HG03354 (cell line): ENCODE measurements at regions not wholly inside any gene's neighbourhood (a gene's known extent, or its start where the extent isn't known, plus 50 kb on each side); places are given as distances from the start of the nearest gene placed in this dataset.
"Not testable (repeated sequence)": the region's sequence is repeated elsewhere in the genome, so short reads cannot be mapped to it uniquely, and the experiment has no call there.

Source experiments
- ATAC-seq: cut with Tn5 transposase; IDR thresholded peaks from one replicate; pipeline ENCODE4 v1.9.1; 2021; ENCODE audit warnings: mild to moderate bottlenecking; ENCODE audit not compliant: unreplicated experiment, poor library complexity, severe bottlenecking

DNA sequence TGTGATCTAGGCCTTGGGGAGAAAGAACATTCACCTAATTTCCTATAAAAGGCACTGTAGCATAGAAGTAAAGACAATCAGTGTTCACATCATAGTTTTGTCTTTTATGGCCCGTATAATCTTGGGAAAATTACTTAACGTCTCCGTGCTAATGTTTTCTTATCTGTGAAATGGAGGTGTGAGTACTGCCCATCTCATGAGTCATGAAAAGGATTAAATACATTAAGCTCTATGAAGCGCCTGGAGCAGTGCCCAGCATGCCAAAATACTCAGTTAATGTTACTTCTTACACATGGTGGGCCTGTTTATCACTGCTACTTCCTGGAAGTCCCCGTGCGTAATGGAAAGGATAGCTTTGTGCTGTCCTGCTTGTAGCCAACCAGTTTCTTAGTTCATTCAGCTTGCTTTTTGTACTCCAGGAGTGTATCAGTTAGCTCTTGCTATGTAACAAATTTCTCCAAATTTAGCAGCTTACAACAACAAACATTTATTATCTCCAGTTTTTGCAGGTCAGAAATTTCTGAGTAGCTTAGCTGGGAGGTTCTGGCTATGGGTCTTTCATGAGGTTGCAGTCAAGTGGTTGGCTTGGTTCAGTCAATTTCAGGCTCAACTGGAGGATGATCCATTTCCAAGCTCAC lies 103.6 kb upstream of the BMP2 start:
- ATAC-seq, result no peak

DNA sequence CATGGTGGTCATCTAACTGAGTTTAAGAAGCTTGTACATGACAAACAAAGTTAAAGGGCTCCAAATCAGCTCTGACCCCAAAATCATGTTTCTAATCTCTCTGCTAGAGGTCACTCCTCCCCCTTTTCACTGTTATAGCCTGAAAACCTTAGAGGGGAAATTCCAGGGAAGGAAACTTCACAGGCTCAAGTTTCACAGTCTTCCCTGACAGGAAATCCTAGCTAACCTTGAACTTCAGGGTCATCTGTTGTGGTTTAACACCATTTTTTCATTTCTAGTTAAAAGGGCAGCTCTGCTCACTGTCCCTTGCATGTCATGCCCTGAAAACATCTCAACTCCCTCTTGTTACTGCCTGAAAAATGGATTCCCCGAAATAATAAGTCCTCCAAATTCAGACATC lies 104.4 kb upstream of the BMP2 start:
- no peak for ATAC-seq

DNA sequence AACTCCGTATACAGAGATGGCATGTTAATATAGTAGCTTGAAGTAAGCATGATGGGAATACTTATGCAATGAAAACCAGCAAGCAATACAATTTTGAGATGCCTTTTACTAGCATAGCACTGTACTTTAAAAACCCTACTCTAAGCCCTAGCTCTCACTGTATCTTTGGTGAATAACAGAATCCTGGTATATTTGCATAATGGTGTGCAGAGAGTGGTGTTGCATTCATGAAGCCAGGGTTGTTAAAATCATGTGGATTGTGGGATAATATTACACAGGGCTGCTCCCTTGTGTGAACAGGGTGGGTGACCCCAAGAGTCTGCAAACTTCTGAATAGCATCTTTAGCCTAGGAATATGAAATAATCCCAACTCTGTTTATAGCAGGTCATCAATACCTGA lies 105.2 kb upstream of the BMP2 start:
- no peak for ATAC-seq

DNA sequence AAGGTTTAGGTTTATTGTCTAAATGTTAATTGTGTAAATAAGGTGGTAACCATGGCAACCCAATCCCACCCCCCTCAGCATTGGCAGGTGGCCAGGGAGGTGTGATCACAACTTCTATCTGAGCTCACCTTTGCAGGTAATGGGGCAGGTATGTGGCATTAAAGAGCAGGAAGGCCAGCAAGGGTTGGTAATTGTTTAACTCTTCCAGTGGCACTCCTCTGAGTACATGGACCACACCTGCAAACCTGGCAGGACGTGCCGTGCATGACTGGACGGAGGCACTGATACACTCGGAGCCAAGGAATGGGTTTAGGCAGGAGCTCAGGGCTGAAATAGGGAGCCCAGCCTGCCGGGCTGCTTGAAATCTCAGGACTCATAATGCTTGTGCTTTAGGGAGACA lies 107.0 kb upstream of the BMP2 start:
- ATAC-seq, result no peak

DNA sequence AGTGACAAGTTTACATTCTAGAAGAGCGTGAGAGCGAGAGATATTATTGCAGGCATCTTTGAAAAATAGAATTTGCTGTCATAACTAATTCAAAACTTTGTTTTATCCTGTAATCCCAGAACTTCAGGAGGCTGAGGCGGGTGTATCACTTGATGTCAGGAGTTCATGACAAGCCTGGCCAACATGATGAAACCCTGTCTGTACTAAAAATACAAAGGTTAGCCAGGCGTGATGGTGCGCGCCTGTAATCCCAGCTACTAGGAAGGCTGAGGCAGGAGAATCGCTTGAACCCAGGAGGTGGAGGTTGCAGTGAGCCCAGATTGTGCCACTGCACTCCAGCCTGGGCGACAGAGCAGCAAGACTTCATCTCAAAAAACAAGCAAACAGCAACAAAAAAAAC lies 108.6 kb upstream of the BMP2 start:
- ATAC-seq, result not testable (repeated sequence)

DNA sequence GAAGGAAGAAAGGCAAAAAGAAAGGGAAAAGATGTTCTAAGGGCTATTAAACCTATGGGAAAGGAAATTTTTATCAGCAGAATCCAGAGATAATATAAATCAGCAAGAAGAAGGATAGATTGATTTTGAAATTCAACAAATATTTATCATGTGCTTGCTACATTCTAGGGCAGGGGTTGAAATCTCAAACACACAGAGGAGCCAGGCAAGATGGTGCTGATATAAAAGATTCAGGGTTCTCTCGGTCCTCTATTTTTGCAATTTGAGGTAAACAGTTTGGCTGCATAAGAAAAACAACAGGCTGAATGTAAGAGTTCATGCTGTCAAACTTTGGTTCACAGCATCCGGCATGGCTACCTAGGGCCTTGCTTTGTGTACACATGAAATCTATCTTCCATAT lies 109.6 kb upstream of the BMP2 start:
- no peak for ATAC-seq

DNA sequence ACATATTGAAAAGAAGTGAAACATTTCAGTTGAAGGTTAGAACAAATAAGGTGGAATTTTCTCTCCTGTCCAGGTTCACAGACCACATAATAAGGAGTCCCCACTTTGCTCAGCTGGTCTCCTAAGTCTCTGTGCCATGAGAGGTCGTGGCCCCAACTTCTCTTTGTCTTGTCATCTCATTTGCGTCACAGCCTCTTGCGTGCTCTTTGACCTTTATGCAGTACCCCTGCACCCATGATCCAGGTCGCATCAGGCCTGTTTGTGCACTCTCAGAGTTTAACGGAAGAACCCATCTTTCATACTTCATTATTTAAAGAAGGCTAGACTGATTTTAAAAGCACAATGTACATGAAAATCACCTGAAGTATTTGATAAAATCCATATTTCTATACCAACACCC lies 110.4 kb upstream of the BMP2 start:
- no peak for ATAC-seq

DNA sequence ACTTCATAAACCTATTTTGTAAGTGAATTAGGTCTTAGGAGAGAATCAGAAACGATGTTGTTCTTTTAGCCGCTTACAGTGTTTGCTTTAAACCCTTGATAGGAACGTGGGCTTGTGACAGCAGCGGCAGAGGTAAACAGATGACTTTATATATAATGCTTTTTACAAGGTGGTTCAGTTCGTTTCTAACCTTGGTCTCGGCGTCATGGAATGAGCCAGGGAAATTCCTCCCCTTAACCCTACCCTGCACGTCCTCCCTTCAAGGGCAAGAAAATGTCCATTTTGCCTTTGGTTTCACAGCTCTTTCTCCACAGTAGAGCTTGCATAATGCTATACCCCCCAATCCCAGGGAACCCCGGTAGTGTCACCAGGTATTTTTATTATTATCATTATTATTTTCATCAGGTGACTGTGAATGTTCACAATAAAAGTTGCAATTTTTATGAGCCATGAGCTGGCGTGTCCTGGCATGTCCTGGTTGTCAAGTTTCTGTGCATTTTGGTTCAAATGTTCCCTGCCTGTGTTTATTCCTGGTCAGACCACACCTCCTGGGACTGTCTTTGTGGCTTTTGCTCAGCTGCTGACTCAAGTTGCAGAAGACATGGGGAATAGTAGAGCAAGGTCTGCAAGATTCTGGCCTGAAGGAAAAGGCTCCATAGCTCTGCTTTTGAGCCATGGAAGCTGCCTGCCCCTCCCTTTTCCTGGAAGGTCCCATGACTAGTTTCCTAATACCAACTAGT lies 112.8 kb upstream of the BMP2 start:
- ATAC-seq, result no peak

DNA sequence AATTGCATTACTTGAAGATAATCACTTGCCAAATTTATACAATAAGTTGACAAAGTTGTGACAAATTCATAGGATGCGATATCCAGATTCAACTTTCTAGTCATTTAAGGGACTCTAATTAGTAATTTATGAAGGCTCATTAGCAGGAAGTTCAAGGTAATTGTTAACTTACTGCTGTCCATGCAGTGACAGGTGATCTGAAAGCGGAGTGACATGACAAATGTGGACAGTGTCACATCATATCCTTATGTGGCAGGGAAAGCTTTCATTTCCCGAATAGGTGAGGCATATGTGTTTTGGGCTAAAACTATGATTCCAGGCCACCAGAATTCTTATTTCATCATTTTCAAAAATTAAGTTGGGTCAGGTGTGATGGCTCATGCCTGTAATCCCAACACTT lies 115.9 kb upstream of the BMP2 start:
- ATAC-seq, result peak; percentile 80

DNA sequence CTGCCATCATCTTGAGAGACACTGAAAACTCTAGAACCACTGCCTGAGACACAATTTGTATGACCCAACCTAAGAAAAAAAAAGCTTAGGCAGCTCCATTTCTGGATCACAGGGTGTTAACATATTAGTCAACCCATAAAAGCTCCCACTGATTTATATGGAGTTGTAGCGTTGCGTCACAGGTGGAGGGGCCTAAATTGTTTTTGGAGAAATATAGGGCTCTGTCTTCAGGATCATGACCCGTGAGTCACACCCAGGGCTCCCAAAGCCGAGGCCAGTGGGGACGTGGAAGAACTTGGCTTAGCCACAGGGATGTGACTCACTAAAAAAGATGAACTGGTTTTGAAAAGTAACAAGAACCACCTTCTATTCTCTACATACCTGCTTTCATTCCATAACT lies 116.5 kb upstream of the BMP2 start:
- peak; percentile 13 for ATAC-seq

DNA sequence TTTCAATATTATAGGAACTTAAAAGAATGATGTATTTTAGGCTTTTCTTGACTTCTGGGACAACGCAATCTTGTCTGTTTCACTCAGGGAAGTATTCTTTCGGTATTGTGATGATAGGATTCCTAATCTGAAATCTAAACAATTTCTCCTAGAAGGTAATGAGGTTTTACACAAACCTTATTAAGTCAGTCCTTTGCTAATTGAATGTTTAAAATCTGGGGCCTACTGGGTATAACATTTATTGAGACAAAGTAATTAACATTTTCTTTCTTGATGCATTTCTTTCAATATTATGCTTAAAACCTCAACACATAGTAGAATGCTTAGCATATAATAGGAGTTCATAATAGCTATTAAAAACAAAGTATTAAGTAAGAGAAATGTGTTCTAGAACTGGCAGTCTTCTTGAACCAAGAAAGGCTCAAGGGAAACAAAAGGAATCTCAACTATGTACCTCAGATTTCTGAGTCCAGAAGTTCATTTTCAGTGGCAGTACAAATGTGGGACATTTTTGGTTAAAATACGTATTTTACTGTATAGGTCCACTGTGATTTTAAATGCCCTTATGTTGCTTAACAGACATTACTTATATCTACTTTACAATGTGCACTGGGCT lies 121.4 kb upstream of the BMP2 start:
- no peak for ATAC-seq

DNA sequence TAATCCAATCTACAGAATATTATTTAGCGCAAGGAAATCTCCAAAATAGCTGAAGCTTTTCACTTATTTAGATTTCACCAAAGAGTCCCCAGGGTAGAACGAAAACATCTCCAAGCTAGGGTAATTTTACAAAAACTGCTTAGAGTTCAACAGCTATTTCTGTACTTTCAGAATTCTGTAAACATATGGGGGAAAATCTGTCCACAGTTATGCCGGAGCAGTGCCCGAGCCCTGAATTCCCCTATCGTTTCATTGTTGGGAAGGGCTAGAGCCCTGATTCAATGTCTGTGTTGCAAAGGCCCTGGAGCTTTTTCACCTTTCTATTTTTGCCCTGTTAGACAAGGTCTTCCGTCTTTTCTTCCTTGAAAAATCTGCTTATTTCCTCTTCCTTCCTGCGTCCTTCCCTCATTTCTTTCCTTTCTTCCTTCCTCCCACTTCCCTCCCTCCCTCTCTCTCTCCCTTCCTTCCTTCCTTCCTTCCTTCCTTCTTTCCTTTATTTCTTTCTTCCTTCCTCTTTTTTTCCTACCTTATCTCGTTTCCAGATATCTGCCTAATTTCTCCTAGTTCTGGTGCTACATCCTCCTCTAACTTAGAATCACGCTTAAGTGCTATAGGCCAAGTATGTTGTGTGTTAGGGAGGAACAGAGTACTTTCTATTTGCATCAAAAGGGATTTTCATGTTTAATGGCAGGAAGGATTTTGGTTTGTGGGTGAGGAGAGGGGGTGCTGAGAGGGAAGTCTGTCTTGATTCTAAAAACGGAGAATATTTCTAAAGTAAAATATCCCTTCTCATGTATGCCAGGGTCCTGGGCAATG lies 122.5 kb upstream of the BMP2 start:
- no peak for ATAC-seq

DNA sequence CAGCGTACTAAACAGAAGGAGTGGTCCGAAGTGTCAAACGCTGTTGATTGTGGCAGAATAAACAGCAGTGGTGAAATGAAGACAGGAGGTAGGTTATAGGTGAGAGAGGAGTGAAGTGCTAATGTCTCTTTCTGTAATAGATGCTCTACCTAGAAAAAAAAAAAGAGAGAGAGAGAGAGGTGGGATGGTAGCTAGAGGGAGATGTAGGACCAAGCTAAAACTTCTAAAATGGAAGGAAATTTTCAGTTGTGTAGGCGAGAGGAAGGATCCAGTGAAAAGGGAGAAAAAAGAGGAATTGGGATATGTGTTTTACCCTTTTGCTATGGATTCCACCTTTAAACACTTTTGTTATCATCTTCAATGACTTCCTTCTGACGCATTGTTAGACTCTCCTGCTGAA lies 126.5 kb upstream of the BMP2 start:
- ATAC-seq, result no peak

DNA sequence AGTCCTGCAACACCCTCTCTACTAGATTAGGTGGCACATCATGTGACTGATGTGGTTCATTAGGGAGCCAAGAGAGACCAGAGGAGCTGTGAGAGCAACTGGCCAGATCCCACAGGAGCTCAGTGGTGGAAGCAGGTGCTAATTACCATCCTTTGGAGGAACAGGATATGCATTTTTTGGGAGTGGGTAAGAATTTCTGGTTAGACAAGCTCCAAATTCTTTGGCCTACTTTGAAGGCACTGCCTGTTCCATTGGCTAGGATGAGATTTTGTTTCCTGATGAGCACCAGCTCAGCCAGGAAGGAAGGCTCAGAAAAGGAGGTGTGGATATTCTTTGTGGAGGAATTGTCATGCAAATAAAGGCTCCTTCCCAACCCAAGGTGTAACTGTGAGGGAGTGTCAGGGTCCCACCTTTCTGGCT lies 130.3 kb upstream of the BMP2 start:
- ATAC-seq, result no peak

DNA sequence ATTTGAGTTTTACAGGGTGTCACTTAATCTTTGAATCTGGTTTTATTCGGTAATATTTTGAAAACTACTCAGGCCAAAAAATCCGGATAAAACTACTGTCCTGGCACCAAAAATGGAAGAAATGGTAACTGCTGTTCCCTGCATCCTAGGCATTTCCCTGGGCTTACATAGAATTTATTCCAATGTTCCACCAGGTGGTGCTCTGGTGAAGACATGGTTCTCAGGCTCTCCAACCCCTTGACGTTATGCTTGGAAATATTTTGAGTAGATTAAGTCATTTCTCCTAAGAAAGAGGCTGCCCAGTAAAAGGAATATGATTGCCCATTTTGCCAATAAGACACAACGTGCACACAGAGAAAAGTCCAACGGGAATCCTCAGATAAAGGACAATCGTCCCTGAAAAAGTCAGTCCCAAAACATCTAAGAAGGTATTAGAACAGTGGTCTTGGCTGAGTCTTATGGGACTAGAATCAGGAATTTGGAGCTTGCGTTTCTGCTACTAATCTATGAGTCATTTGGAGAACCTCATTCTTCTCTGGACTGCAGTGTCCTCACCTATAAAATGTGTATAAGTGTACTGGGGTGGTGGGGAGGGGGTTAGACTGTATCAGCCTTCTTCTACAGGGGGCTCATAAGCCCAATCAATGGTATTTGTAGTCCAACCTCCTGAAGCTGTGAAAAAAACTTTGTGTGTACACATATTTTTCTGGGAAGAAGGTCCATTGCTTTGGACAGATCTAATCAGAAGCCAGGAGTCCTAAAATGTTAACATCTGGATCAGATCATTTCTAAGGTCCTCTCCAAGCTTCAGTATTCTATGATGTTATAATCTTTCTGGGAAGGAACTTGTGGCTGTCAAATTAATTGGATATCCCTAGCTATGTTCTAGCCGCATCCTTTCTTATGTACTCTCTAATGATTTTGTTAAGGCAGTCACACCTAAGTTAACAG lies 131.0 kb upstream of the BMP2 start:
- peak; percentile 48 for ATAC-seq

DNA sequence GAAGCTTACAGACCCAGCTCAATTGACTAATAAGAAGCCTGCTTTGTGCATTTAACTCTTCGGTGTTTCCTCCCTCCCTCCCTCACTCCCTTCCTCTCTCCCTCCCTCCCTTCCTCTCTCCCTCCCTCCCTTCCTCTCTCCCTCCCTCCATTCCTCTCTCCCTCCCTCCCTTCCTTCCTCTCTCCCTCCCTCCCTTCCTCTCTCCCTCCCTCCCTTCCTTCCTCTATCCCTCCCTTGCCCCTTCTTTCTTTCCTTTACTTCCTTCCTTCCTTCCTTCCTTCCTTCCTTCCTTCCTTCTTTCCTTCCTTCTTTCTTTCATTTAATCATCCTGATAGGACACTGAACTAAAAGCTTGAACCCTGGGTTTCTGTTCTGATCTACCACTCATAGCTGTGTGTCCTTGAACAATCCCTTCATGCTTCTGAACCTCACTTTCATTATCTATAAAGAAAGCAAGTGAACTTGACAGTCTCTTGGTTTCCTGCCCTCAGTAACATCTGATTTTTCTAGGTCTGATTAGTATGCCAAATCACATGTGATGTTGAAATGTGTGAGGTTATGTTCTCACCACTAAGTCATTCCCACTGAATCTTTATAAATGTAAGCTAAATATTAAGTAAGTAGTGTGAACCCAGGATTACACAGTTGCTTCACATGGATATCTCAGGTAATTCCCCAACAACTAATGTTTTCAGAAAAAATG lies 132.3 kb upstream of the BMP2 start:
- ATAC-seq, result peak; percentile 82

DNA sequence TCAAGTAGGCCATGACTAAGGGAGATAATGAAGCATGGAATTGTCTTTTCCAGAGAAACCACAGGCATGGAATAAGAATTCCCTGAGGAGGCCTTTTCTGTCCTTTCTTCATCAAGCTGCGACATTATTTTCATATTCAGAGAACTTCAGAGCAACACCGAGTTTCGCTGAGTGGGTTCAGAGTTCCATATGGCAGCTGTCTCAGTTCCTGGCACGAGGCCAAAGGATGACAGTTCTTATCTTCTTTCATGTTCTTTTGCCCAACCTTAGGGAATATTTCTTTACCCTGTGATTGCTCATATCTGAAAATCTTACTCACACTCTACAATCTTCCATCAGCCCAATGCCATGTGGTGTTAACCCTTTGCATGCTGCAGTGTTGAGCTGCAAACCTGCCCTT lies 135.3 kb upstream of the BMP2 start:
- no peak for ATAC-seq

DNA sequence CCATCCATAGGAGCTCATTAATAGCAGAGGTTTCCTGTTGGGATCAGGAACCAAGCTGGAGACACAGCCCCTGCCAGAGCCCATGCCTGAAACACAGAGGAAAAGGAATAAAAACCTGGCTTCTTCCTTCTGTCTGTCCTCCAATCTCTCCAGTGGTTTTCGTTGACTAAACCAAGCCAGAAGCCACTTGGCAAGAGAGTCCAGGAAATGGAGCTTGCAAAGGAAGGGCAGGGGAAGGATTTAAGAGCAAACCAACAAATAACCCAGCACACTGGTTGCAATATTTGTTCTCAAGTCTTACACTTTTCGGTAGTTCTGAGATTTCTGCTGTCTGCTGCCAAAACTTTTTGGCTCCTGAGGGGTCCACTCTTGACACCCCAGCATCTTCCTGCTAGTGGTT lies 137.0 kb upstream of the BMP2 start:
- ATAC-seq, result no peak

DNA sequence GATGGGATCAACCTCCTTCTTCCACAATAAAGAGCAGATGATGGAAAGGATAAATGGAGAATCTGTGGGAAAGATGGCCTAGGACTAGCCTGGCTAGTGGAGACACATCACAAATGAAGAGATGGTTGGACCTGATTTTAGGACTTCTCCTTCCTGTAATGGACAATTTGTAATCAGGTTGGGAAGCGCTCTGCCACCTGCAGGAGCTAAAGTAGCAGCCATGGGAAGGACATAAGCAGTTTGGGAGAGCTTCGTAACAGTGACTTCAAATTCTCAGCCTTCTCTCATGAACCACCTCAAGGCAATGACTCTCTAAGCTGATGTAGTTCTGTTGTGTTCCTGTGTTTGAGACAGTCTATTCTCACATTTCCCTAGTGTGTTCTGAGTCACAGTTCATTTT lies 137.9 kb upstream of the BMP2 start:
- ATAC-seq, result no peak
